Activated CD8-positive, alpha-beta memory T cell treated with anti-CD3 and anti-CD28 coated beads, Interleukin-2, amount 10 ng/mL, durations not matched to agents 7 days and 5 days (primary cell): ENCODE measurements at regions not wholly inside any gene's neighbourhood (a gene's known extent, or its start where the extent isn't known, plus 50 kb on each side); places are given as distances from the start of the nearest gene placed in this dataset.

ENCODE experiments used
- ATAC-seq: fragments of 150-1000 bp; cut with Tn5 transposase; one replicate; pipeline ENCODE4 v1.10.0; 2021; ENCODE audit warnings: moderate library complexity
- CTCF ChIA-PET: fragments of 350-600 bp; sonication (Branson Sonifier 250); formaldehyde crosslinking; loops from one replicate; lab custom pipeline; 2021; ENCODE audit warnings: antibody characterized with exemption; lab: Charles Lee
- DNase-seq: peaks from one replicate; pipeline ENCODE4 v3.0.0-alpha.2; 2020
- H3K27ac Mint-ChIP-seq: one replicate; pipeline ENCODE4 v1.8.0; 2021; ENCODE audit warnings: mild to moderate bottlenecking, mixed read lengths
- H3K27me3 Mint-ChIP-seq: one replicate; pipeline ENCODE4 v1.8.0; 2021; ENCODE audit warnings: mixed read lengths
- H3K36me3 Mint-ChIP-seq: one replicate; pipeline ENCODE4 v1.8.0; 2021; ENCODE audit warnings: mild to moderate bottlenecking, mixed read lengths
- H3K4me1 Mint-ChIP-seq: one replicate; pipeline ENCODE4 v1.8.0; 2021; ENCODE audit warnings: mixed read lengths
- H3K4me3 Mint-ChIP-seq: one replicate; pipeline ENCODE4 v1.8.0; 2021; ENCODE audit warnings: mild to moderate bottlenecking, moderate library complexity, mixed read lengths
- H3K9me3 Mint-ChIP-seq: one replicate; pipeline ENCODE4 v1.8.0; 2022; ENCODE audit warnings: low read depth, mixed read lengths

DNA sequence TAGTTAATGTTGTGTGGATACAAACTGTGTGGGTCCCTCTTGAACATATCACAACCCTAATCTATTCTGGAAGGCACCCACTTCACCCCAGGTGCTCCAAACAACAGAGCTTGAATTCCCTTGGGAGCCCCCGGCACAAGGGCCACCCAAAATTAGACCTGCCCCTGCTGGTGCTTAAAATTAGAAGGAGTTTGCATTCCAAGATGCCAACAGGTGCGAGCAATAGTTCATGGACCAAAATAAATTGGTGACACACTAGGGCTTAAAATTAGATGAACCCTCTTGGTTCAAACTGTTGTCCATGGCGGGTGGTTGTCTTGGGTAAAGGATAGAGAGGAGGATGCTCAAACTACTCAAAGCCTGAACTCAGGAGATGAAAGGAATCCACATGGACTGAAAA is 291.5 kb downstream of the MN1 start:
- Mint-ChIP-seq H3K9me3 (no peaks in the 10 kb centered on the region), H3K27ac (no peak overlapping the region), H3K36me3 (no peaks in the 10 kb centered on the region), H3K27me3 (no peaks in the 10 kb centered on the region), H3K4me1 (no peaks in the 10 kb centered on the region), H3K4me3 (no peak overlapping the region)
- DNase-seq (no peak), ATAC-seq (no peak)
- CTCF ChIA-PET: no interaction called here

DNA sequence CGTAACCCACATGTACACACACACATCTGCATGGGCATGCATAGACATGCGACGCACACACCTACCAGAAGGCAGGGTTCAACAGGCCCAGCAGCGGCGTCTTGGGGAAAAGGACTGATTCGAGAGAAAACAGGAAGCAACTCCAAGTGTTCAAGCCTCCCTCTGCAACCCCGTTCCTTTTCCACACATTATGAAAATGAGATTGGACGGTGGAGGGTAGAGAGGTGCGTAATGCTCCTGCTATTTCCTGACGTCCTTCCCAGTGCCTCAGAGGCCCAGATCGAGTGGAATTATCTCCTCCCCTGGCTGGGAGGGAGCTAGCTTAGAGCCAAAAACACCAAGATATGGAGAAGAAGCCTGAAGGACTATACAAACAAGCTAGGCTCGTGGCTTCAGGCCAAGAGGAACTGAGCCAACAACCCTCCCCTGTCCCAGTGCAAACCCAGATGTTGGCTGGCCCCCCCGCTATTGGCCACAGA is 289.2 kb downstream of the MN1 start:
- H3K36me3 Mint-ChIP-seq: no peaks in the 10 kb centered on the region
- CTCF ChIA-PET: no interaction called here
- no peaks in the 10 kb centered on the region for H3K27me3 Mint-ChIP-seq
- no peak for ATAC-seq
- no peaks in the 10 kb centered on the region for H3K9me3 Mint-ChIP-seq
- DNase-seq: no peak
- H3K4me3 Mint-ChIP-seq: no peak overlapping the region
- H3K4me1 Mint-ChIP-seq: no peaks in the 10 kb centered on the region
- no peak overlapping the region for H3K27ac Mint-ChIP-seq

DNA sequence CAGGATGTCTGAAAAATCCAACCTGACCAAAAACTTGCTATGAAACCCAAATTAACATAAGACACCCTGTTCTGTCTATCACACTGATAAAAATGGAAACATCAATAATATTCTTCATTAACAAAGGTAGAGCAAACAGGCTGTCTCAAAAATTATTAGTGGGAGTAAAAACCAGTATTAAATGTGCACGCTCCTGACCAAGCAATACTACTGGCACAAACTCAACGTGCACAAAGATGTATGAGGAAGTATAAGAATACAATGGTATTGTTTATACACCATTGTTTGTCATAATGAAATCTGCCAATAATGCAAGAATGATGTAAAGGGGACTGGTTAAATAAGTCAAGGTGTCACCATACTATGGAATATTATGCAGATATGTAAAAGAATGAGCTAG is 288.5 kb downstream of the MN1 start:
- no peaks in the 10 kb centered on the region for H3K27me3 Mint-ChIP-seq
- H3K4me1 Mint-ChIP-seq: no peaks in the 10 kb centered on the region
- ATAC-seq (no peak), DNase-seq (no peak)
- H3K9me3 Mint-ChIP-seq: no peaks in the 10 kb centered on the region
- H3K27ac Mint-ChIP-seq: no peak overlapping the region
- CTCF ChIA-PET: no interaction called here
- no peaks in the 10 kb centered on the region for H3K36me3 Mint-ChIP-seq
- H3K4me3 Mint-ChIP-seq: no peak overlapping the region

DNA sequence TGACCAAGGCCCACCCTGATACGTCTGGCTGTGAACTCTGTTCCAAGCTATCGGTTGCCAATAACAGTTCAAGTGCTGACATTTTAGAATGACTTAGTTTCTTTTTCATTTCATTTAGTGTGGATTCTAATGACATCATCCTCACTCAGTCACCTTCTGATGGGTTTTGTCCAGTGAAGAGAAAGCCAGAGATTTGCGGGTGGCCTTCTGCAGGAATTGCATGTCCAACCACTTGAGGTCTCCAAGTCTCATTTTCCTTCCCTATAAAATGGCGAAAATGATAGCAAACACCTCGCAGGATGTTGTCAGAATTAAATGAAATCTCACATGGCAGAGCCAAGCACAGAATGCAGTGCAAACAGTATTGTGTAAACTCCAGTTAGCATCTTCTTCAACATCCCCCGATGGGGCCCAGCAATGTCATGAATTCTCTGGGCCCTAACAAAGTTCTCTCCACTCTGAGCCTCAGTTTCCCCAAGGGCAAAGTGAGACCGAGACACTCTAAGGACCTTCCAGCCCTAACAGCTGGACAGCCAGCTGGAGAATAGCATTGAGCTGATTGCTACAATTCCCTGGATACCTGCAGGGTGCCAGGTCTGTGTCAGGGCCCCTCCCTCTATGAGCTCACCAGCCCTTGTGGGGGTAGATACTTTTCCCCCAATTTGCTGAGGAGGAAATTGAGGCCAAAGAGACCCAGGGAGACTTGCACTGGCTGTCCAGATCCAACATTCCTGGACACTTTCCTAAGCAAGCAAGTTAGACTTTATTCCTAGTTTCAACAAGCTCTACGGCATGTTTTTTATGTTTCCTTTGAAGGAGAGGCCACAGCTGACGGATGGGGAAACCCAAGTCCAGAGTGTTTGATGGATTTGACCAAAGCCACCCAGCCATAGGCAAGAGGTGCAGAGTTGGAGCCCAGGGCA is 286.7 kb downstream of the MN1 start:
- H3K27ac Mint-ChIP-seq: no peak overlapping the region
- CTCF ChIA-PET: no interaction called here
- no peak overlapping the region for H3K4me3 Mint-ChIP-seq
- DNase-seq (no peak), ATAC-seq (no peak)
- H3K27me3 Mint-ChIP-seq: no peaks in the 10 kb centered on the region
- H3K9me3 Mint-ChIP-seq: no peaks in the 10 kb centered on the region
- H3K4me1 Mint-ChIP-seq: no peaks in the 10 kb centered on the region
- H3K36me3 Mint-ChIP-seq: no peaks in the 10 kb centered on the region

DNA sequence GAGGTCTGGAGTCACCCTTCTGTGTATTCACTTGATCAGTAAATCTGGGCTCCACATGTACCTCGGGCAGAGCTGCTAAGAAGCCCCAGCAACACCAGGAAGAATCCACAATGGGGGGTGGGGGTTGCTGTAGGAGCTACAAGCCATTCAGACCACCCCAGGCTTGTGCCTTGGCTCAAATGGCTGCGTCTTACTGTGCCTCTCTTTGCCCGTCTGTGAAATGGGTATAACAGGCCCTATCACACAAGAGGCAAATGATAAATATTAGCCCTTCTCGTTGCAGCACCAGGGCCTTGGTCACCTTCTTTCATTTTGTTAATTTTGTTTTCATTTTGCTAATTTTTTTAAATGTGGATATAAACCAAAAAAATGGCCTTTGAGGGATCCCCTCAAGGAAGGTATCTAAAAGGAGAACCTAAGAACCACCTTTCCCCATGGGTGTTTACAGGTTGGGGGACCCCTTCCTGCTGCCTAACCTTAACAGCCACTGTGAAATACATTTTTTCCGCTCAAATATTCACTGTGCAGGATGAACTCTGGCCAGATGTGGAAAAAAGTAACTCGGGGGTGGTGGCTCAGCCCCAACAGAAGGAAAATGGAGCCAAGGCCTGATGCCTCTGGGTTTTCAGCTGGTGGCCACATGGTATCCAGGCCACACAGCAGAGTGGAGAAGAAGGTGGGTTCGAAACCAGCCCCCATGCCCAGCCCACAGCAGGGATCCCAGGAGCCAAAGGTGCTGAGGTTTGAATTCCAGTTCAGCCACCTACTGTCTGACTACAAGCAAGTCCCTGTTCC is 284.0 kb downstream of the MN1 start:
- CTCF ChIA-PET: no interaction called here
- Mint-ChIP-seq H3K9me3 (no peaks in the 10 kb centered on the region), H3K4me3 (no peak overlapping the region), H3K4me1 (no peaks in the 10 kb centered on the region), H3K27ac (no peak overlapping the region), H3K27me3 (no peaks in the 10 kb centered on the region), H3K36me3 (no peaks in the 10 kb centered on the region)
- ATAC-seq (no peak), DNase-seq (no peak)

DNA sequence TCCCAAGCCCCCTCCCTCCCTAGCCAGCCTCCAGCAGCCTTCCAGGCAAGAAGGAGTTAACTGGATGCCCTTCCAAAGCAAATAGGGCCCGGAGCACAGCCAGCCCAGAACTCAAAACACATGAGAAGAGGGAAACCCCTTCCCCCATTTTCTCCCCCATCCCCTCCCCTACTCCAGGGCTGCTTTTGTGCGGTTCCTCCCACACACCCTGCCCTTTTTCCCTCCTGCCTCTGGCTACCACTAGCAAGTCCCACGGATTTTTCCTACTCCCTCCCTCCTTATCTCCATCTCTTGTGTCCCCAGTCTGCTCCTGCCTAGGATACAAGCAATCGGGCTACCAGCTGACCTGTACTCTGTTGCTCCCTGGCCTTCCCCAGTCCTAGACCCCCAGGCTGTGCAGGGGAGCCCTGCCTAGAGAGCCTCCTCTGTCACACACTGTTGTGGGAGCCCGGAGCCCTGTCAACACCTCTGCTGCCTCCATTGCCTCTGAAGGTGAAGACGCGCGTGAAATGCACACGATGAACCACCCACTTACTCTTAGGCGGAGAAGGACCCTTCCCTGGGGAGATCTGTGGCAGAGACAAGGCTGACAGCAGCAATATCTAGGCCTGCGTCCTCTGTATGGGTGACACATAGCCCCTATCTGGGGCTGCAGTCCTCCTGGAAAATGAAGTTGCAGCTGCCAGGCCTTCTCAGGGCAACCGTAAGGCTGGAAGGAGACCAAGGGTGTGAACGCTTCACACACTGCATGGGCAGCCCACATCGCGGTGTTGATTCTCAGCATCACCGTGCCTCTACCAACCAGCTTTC is 282.8 kb downstream of the MN1 start:
- no peaks in the 10 kb centered on the region for H3K27me3 Mint-ChIP-seq
- no peak overlapping the region for H3K27ac Mint-ChIP-seq
- H3K9me3 Mint-ChIP-seq: no peaks in the 10 kb centered on the region
- no peaks in the 10 kb centered on the region for H3K36me3 Mint-ChIP-seq
- CTCF ChIA-PET: no interaction called here
- H3K4me3 Mint-ChIP-seq: no peak overlapping the region
- no peak for ATAC-seq
- no peaks in the 10 kb centered on the region for H3K4me1 Mint-ChIP-seq
- DNase-seq: no peak

DNA sequence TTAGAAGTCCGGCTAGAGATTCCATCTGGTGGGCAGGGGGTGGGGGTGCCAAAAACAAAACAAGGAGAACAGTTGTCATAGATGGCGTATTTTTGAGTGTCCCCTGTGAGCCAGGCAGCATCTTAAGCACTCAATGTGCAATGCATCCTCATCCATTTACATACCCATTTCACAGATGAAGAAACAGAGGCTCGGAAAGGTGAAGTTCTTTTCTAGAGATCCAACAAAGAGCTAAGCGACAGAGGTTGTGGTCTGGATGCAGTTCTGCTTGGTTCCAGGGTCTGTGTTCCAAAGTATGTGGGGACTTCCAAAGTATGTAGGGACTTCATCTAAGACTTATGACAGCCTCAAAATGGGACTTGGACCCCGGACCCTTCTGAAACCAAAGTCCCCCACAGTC is 277.8 kb downstream of the MN1 start:
- H3K36me3 Mint-ChIP-seq: no peaks in the 10 kb centered on the region
- no peak for DNase-seq
- no peaks in the 10 kb centered on the region for H3K4me1 Mint-ChIP-seq
- H3K4me3 Mint-ChIP-seq: no peak overlapping the region
- H3K9me3 Mint-ChIP-seq: no peaks in the 10 kb centered on the region
- no peak for ATAC-seq
- no peaks in the 10 kb centered on the region for H3K27me3 Mint-ChIP-seq
- no peak overlapping the region for H3K27ac Mint-ChIP-seq
- CTCF ChIA-PET: no interaction called here

DNA sequence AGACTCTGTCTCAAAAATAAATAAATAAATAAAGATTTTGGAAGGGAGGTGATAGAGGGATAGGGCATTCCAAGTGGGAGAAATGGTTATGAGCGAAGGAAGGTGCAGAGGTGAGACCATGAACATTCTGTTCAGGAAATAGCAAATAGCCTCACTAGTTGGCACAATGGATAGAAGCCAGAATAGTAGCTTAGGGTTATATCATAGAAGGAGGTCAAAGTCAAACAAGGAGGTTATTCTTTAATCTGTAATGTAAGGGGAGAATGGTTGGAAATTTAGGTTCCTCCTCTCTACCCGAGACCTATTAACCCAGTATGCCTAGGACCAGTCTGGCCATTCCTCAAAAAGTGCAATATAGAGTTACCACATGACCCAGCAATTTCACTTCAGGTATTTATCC is 275.8 kb downstream of the MN1 start:
- H3K4me3 Mint-ChIP-seq: no peak overlapping the region

DNA sequence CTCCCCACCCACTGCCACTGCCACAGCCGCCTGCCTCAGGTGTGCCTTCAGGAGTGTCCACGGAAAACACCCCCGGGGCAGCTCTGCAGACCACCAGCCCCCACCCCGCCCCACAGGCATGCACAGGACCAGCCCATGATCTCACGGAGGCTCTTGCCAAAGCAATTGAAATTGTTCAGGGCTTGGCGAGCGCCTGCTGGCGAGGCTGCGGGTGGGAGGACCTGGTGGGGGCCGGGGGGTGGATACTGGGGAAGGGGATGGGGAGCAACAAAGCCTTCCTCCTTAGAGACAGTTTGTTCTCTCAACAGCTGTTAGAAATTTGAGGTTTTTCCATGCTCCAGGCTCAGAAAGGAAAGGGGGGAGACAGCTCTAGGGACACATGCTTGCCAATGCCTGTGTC is 274.7 kb downstream of the MN1 start:
- no peaks in the 10 kb centered on the region for H3K27me3 Mint-ChIP-seq
- H3K27ac Mint-ChIP-seq: no peak overlapping the region
- CTCF ChIA-PET: no interaction called here
- ATAC-seq: no peak
- H3K4me3 Mint-ChIP-seq: no peak overlapping the region
- no peaks in the 10 kb centered on the region for H3K4me1 Mint-ChIP-seq
- no peak for DNase-seq
- H3K9me3 Mint-ChIP-seq: no peaks in the 10 kb centered on the region
- H3K36me3 Mint-ChIP-seq: no peaks in the 10 kb centered on the region

More for the DNA sequence above, 275.8 kb downstream of the MN1 start:
- CTCF ChIA-PET: no interaction called here
- Mint-ChIP-seq H3K27me3 (no peaks in the 10 kb centered on the region), H3K27ac (no peak overlapping the region), H3K9me3 (no peaks in the 10 kb centered on the region), H3K4me1 (no peaks in the 10 kb centered on the region), H3K36me3 (no peaks in the 10 kb centered on the region)
- DNase-seq (no peak), ATAC-seq (no peak)

DNA sequence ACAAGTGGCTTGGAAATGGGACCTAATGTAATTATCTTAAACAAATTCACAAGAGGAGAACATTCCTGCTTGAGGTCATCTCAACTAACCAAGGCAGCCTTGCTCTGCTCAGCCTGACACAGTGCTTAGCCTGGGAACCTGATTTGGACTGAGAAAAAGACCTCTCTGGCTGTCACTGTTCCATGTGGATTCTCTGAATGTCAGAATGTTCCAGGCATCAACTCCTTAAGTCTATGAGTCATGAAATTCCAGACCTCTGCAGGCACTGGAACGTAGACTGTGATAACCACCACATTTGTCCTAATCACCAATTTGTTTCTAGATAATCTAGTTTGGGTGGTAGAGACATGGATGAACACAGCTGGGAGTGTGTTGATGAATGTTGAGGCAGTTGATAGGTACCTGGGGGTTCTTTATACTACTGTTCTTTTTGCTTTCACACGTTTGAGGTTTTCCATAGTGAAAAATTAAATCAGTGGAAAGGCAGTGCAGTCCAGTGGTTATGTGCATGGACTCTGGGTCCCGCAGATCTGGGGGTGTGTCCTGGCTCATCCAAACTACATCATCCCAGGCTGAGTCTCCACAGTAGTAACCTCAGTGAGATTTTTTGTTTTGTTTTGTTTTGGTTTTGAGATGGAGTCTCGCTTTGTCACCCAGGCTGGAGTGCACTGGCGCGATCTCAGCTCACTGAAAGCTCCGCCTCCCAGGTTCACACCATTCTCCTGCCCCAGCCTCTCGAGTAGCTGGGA is 269.6 kb downstream of the MN1 start:
- Mint-ChIP-seq H3K4me1 (no peaks in the 10 kb centered on the region), H3K27me3 (no peaks in the 10 kb centered on the region), H3K27ac (no peak overlapping the region), H3K36me3 (no peaks in the 10 kb centered on the region), H3K4me3 (no peak overlapping the region), H3K9me3 (no peaks in the 10 kb centered on the region)
- ATAC-seq (no peak), DNase-seq (no peak)
- CTCF ChIA-PET: no interaction called here

DNA sequence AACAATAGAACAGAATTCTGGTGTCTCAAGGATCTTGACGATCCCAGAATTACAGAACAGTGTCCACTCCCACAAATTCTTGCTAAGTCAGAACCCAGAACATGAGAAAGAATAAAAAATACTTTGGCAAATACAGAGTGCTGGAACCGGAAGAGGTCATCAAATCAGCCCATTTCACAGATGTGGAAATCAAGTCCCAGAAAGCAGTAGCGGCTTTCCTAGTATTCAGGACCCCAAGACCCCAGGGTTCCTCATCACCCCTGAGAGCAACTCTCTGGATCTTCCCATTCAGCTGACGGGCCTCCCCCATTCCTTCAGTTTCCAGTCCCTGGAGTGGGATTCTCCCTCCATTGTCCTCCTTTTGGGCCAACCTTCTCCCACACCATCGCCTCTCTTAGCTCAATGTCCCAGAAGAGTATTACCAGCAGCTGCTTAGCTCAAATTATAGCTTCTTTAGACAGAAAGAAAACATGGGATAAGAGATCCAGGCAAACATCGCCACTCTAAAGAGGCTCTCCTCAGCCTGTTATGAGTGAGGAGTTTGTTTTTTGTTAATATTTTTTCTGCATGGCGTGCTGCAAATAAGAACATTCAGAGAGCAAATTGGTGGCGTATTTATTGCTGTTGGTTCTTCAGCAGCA is 268.3 kb downstream of the MN1 start:
- CTCF ChIA-PET: no interaction called here
- H3K9me3 Mint-ChIP-seq: no peaks in the 10 kb centered on the region
- no peak overlapping the region for H3K27ac Mint-ChIP-seq
- no peak for DNase-seq
- no peaks in the 10 kb centered on the region for H3K27me3 Mint-ChIP-seq
- no peak overlapping the region for H3K4me3 Mint-ChIP-seq
- ATAC-seq: no peak
- no peaks in the 10 kb centered on the region for H3K36me3 Mint-ChIP-seq
- H3K4me1 Mint-ChIP-seq: no peaks in the 10 kb centered on the region

DNA sequence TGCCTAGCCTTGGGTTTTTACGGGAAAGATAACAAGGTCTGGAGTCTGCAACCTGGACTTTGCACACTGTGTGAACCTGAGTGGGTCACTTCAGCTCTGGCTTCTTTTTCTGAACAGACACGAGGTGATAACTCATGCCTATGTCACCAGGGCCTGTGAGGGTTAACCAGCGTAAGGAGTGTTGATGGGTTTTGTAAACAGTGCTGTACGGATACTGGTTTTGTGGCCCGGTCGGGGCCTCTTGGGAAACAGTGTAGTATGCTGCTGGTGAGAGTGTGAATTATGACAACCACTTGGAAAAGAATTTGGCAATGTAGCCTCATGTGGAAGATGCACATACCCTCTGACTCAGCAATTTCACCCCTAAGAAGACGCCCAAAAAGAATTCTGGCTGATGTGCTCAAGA is 266.8 kb downstream of the MN1 start:
- ATAC-seq (no peak), DNase-seq (no peak)
- H3K27me3 Mint-ChIP-seq: no peaks in the 10 kb centered on the region
- CTCF ChIA-PET: interaction anchor here (0.7 kb wide), 1 partner anchor 385 kb away, joined by 3 read pairs; the partner anchor contains the start of gene PITPNB
- no peaks in the 10 kb centered on the region for H3K4me1 Mint-ChIP-seq
- H3K36me3 Mint-ChIP-seq: no peaks in the 10 kb centered on the region
- no peak overlapping the region for H3K4me3 Mint-ChIP-seq
- H3K27ac Mint-ChIP-seq: no peak overlapping the region
- H3K9me3 Mint-ChIP-seq: no peaks in the 10 kb centered on the region
